Mesenchymal stem cell (in vitro differentiated cells and primary cell): ENCODE measurements at regions not wholly inside any gene's neighbourhood (a gene's known extent, or its start where the extent isn't known, plus 50 kb on each side); places are given as distances from the start of the nearest gene placed in this dataset.

Experiments used
- DNase-seq: peaks from one replicate; pipeline ENCODE4 v3.0.0-alpha.2; 2013
- H2AFZ ChIP-seq: one replicate; pipeline ENCODE4 v1.6.1; 2013; ENCODE audit warnings: low read depth, mild to moderate bottlenecking, control low read depth, inconsistent platforms, low read length, moderate library complexity
- H2AK5ac ChIP-seq: 2 replicates; pipeline ENCODE4 v1.6.1; 2013; ENCODE audit warnings: low read length, moderate library complexity, mild to moderate bottlenecking, inconsistent platforms; ENCODE audit not compliant: severe bottlenecking
- H2BK120ac ChIP-seq: one replicate; pipeline ENCODE4 v1.6.1; 2013; ENCODE audit warnings: low read depth, mild to moderate bottlenecking, inconsistent platforms, low read length, moderate library complexity
- H2BK12ac ChIP-seq, 2 experiments: one replicate each; pipeline ENCODE4 v1.6.1; 2013; ENCODE audit warnings: inconsistent platforms in 2 of 2, low read length in 2 of 2, mild to moderate bottlenecking in 2 of 2, moderate library complexity in 2 of 2, control low read depth in 1 of 2
- H2BK15ac ChIP-seq: one replicate; pipeline ENCODE4 v1.6.1; 2013; ENCODE audit warnings: mild to moderate bottlenecking, low read depth, inconsistent platforms; ENCODE audit not compliant: poor library complexity, severe bottlenecking
- H2BK5ac ChIP-seq: 2 replicates; pipeline ENCODE4 v1.6.1; 2013; ENCODE audit warnings: low read depth, mild to moderate bottlenecking, low read length, control low read depth, inconsistent platforms; ENCODE audit not compliant: poor library complexity, severe bottlenecking
- H3K14ac ChIP-seq, 2 experiments: one replicate each; pipeline ENCODE4 v1.6.1; 2013; ENCODE audit warnings: inconsistent platforms in 2 of 2, low read length in 2 of 2, control low read depth in 1 of 2, mild to moderate bottlenecking in 1 of 2, moderate library complexity in 1 of 2
- H3K18ac ChIP-seq, 2 experiments: one replicate each; pipeline ENCODE4 v1.6.1; 2013; ENCODE audit warnings: inconsistent platforms in 2 of 2, low read length in 2 of 2, control low read depth in 1 of 2, low read depth in 1 of 2, mild to moderate bottlenecking in 1 of 2
- H3K23ac ChIP-seq, 2 experiments: one replicate each; pipeline ENCODE4 v1.6.1; 2013; ENCODE audit warnings: inconsistent platforms in 2 of 2, low read length in 2 of 2, mild to moderate bottlenecking in 2 of 2, moderate library complexity in 2 of 2, control low read depth in 1 of 2
- H3K27ac ChIP-seq: 2 replicates; pipeline ENCODE4 v1.5.1; 2013; ENCODE audit warnings: mild to moderate bottlenecking, moderate library complexity, low read length, control low read depth, inconsistent platforms; ENCODE audit not compliant: poor library complexity, severe bottlenecking
- H3K27me3 ChIP-seq, 2 experiments: 2 replicates each; pipeline versions ENCODE4 v1.6.1 to v1.7.0; 2013; ENCODE audit warnings: low read length in 2 of 2, mild to moderate bottlenecking in 2 of 2, moderate library complexity in 2 of 2, control low read depth in 1 of 2, inconsistent platforms in 1 of 2; ENCODE audit not compliant: control insufficient read depth in 1 of 2, insufficient read depth in 1 of 2
- H3K36me3 ChIP-seq, 2 experiments: 2 replicates each; pipeline versions ENCODE4 v1.6.1 to v1.7.0; 2013; ENCODE audit warnings: low read length in 2 of 2, control low read depth in 1 of 2, inconsistent platforms in 1 of 2, low read depth in 1 of 2, mild to moderate bottlenecking in 1 of 2; ENCODE audit not compliant: insufficient read depth in 2 of 2, control insufficient read depth in 1 of 2
- H3K4ac ChIP-seq, 2 experiments: one replicate each; pipeline ENCODE4 v1.6.1; 2013; ENCODE audit warnings: inconsistent platforms in 2 of 2, low read length in 2 of 2, mild to moderate bottlenecking in 2 of 2, moderate library complexity in 2 of 2, control low read depth in 1 of 2, low read depth in 1 of 2
- H3K4me1 ChIP-seq: 2 replicates; pipeline ENCODE4 v1.6.1; 2013; ENCODE audit warnings: low read depth, low read length, control low read depth; ENCODE audit not compliant: control insufficient read depth, insufficient read depth
- H3K4me2 ChIP-seq: 2 replicates; pipeline ENCODE4 v1.6.1; 2013; ENCODE audit warnings: low read length, mild to moderate bottlenecking, inconsistent platforms; ENCODE audit not compliant: poor library complexity, severe bottlenecking
- H3K4me3 ChIP-seq, 2 experiments: 2 replicates each; pipeline versions ENCODE4 v1.5.1 to v1.7.0; 2013; ENCODE audit warnings: low read length in 2 of 2, mild to moderate bottlenecking in 2 of 2, control low read depth in 1 of 2, low read depth in 1 of 2; ENCODE audit not compliant: insufficient read depth in 1 of 2
- H3K79me1 ChIP-seq: replicated peaks from 2 replicates; pipeline ENCODE4 v1.6.1; 2013; ENCODE audit warnings: mild to moderate bottlenecking, control low read depth, low read length, inconsistent platforms; ENCODE audit not compliant: poor library complexity, severe bottlenecking
- H3K9ac ChIP-seq: 2 replicates; pipeline ENCODE4 v1.7.0; 2013; ENCODE audit warnings: mild to moderate bottlenecking, low read length, moderate library complexity
- H3K9me3 ChIP-seq: 2 replicates; pipeline ENCODE4 v1.7.0; 2013; ENCODE audit warnings: mild to moderate bottlenecking, low read length; ENCODE audit not compliant: control insufficient read depth
- H4K8ac ChIP-seq: one replicate; pipeline ENCODE4 v1.6.1; 2013; ENCODE audit warnings: inconsistent platforms, mild to moderate bottlenecking, low read length, moderate library complexity
- H4K91ac ChIP-seq: one replicate; pipeline ENCODE4 v1.6.1; 2013; ENCODE audit warnings: mild to moderate bottlenecking, low read length, inconsistent platforms
- WGBS: methylation state at CpG from one replicate; pipeline ENCODE4 v1.1.7; 2013; ENCODE audit warnings: mixed read lengths; 5-methylcytosine and 5-hydroxymethylcytosine counted together

DNA sequence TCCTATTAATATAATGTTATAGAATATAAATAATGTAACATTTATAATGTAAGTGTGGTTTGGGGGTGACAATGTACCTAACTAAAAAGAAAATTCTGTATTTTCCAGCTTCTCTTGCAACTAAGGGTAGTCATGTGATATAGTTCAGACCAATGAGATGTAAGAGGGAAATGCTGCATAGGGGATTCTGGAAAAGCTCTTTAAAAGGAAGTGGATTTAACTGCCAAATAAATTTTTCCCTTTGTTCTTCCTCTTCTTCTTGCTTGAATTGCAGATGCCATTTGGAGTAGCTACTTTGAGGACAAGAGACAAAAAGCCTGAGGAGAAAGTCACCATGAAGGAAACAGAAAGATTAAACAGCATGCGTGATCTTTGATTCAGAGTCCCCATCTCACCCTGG is 194.3 kb downstream of the PTEN start:
- Histone ChIP-seq H3K9ac (no peak overlapping the region), H3K4ac (no peak overlapping the region), H2BK12ac (no peak overlapping the region), H3K4me1 (no peaks in the 10 kb centered on the region), H2BK5ac (no peak overlapping the region), H3K4me2 (no peak overlapping the region), H3K36me3 (no peaks in the 10 kb centered on the region), H3K23ac (no peak overlapping the region), H4K91ac (no peak overlapping the region), H3K79me1 (no peaks in the 10 kb centered on the region), H3K4me3 (no peak overlapping the region), H3K18ac (no peak overlapping the region), H3K14ac (no peak overlapping the region), H2BK15ac (no peak overlapping the region), H3K27me3 (no peaks in the 10 kb centered on the region), H2BK120ac (no peak overlapping the region), H2AFZ (no peak overlapping the region), H3K9me3 (no peaks in the 10 kb centered on the region), H3K27ac (no peak overlapping the region), H4K8ac (no peak overlapping the region), H2AK5ac (no peak overlapping the region)
- whole genome bisulfite sequencing = no CpG with 5 or more reads among the region's 1 CpG
- DNase-seq = no peak

DNA sequence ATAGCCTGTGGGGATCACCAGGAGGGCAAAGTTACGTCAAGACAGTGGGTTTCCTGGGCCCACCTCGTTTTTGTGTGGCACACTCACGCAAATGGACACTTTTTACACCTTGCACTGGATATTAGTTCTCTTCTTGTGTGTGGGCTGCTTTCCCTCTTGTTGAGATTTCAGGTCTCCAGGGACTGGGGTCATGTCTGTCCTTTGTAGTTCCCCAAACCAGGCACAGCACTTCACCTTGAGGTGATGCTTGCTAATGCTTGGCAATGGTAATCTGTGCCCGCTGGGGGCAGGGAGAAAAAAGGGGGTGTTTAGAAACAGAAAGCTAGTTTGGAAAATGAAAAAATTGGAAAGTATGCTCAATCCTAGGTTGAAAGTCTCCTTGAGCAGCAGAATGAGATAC is 195.3 kb downstream of the PTEN start:
- Histone ChIP-seq H2AFZ (no peak overlapping the region), H3K36me3 (no peaks in the 10 kb centered on the region), H2BK120ac (no peak overlapping the region), H3K4me3 (no peak overlapping the region), H3K9ac (no peak overlapping the region), H2AK5ac (no peak overlapping the region), H3K27ac (no peak overlapping the region), H4K91ac (no peak overlapping the region), H2BK5ac (no peak overlapping the region), H3K27me3 (no peaks in the 10 kb centered on the region), H3K23ac (no peak overlapping the region), H3K79me1 (no peaks in the 10 kb centered on the region), H4K8ac (no peak overlapping the region), H3K4me1 (peaks cover 2% of the 10 kb centered on the region), H3K18ac (no peak overlapping the region), H2BK15ac (no peak overlapping the region), H3K9me3 (no peaks in the 10 kb centered on the region), H3K14ac (no peak overlapping the region), H2BK12ac (peak overlapping the region in 1 of 2 experiments; percentile 37), H3K4ac (no peak overlapping the region), H3K4me2 (no peak overlapping the region)
- 95% methylated on average over 4 of the region's 4 CpGs for WGBS
- no peak for DNase-seq

DNA sequence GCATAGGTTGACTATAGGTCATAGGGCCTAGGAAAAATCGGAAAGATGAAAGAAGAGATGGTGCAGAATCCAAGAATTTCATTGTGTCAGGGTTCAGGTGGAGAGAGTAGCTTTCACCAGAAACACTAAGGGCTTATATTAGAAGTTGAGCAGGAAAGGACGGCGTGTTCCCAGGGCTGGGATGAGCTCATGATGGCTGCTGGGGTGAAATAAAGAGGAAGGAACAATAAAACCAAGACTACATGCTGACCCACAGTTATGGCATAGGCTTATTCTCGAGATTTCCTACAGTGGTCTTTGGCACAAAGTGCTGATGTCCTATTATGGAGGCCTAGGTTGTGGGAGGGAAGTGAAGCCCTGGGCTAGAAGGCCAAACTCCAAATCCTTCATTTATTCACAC is 195.8 kb downstream of the PTEN start:
- Histone ChIP-seq H3K27me3 (no peaks in the 10 kb centered on the region), H2BK120ac (no peak overlapping the region), H3K79me1 (no peaks in the 10 kb centered on the region), H4K8ac (no peak overlapping the region), H3K36me3 (no peaks in the 10 kb centered on the region), H3K9me3 (no peaks in the 10 kb centered on the region), H3K18ac (no peak overlapping the region), H2BK5ac (no peak overlapping the region), H2BK12ac (no peak overlapping the region), H2AK5ac (no peak overlapping the region), H2BK15ac (no peak overlapping the region), H3K4me1 (peaks cover 2% of the 10 kb centered on the region), H3K14ac (no peak overlapping the region), H4K91ac (no peak overlapping the region), H3K4ac (no peak overlapping the region), H3K9ac (no peak overlapping the region), H3K4me3 (no peak overlapping the region), H3K23ac (no peak overlapping the region), H2AFZ (no peak overlapping the region), H3K27ac (no peak overlapping the region), H3K4me2 (no peak overlapping the region)
- WGBS = 92% methylated on average over 3 of the region's 4 CpGs
- no peak for DNase-seq

DNA sequence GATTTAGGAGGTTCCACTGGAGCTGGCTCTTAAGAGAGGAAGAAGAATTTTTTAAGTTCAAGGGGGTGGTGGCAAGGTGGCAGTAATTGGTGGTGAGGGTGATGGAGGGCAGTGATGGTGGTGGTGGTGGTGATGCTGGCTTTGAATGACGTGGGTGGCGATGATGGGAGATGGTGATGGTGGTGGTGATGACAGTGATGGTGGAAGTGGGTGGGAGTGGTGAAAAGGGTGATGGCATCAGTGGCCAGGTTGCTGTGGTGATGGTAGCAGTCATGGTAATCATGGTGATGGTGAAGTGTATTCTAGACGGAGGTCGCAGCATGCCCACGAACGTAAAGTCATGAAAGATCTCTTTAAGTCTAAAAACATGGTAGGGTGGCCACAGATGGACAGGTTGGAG is 197.3 kb downstream of the PTEN start:
- WGBS = 95% methylated on average over 6 of the region's 6 CpGs
- Histone ChIP-seq H3K27ac (no peak overlapping the region), H3K4me3 (no peak overlapping the region), H3K23ac (peak overlapping the region in 1 of 2 experiments; percentile 50), H2BK12ac (peak overlapping the region; percentile 93 to 98), H4K91ac (peak overlapping the region; percentile 73), H2AK5ac (no peak overlapping the region), H2AFZ (peak overlapping the region; percentile 7), H3K36me3 (no peaks in the 10 kb centered on the region), H3K4ac (peak overlapping the region in 1 of 2 experiments; percentile 79), H3K4me1 (peaks cover 2% of the 10 kb centered on the region), H3K79me1 (no peaks in the 10 kb centered on the region), H3K18ac (peak overlapping the region; percentile 28 to 60), H2BK5ac (no peak overlapping the region), H3K4me2 (no peak overlapping the region), H3K27me3 (no peaks in the 10 kb centered on the region), H3K9ac (no peak overlapping the region), H3K9me3 (no peaks in the 10 kb centered on the region), H3K14ac (peak overlapping the region in 1 of 2 experiments; percentile 98), H4K8ac (no peak overlapping the region), H2BK15ac (no peak overlapping the region), H2BK120ac (no peak overlapping the region)
- DNase-seq = no peak
